Osteoblast (primary cell): ENCODE measurements at regions not wholly inside any gene's neighbourhood (a gene's known extent, or its start where the extent isn't known, plus 50 kb on each side); places are given as distances from the start of the nearest gene placed in this dataset.

ENCODE experiments used
- DNase-seq: peaks from one replicate; pipeline ENCODE4 v3.0.0; 2011; ENCODE audit warnings: low spot score, mixed read lengths; ENCODE audit not compliant: insufficient read length; ENCODE audit errors: missing footprints
- H2AFZ ChIP-seq: 2 replicates; pipeline ENCODE4 v1.6.0; 2011; ENCODE audit warnings: mild to moderate bottlenecking, low read length
- H3K27ac ChIP-seq: 2 replicates; pipeline ENCODE4 v1.5.1; 2011; ENCODE audit warnings: mild to moderate bottlenecking, low read depth, low read length, moderate library complexity
- H3K27me3 ChIP-seq: 2 replicates; pipeline ENCODE4 v1.6.0; 2012; ENCODE audit warnings: mild to moderate bottlenecking, control low read depth, inconsistent platforms, low read length, moderate library complexity; ENCODE audit not compliant: insufficient read depth
- H3K36me3 ChIP-seq: 2 replicates; pipeline ENCODE4 v1.5.1; 2011; ENCODE audit warnings: mild to moderate bottlenecking, low read length, control low read depth, moderate library complexity; ENCODE audit not compliant: insufficient read depth
- H3K4me1 ChIP-seq: 2 replicates; pipeline ENCODE4 v1.5.1; 2011; ENCODE audit warnings: mild to moderate bottlenecking, low read length, control low read depth, moderate library complexity; ENCODE audit not compliant: insufficient read depth
- H3K4me2 ChIP-seq: 2 replicates; pipeline ENCODE4 v1.6.0; 2011; ENCODE audit warnings: mild to moderate bottlenecking, low read length; ENCODE audit not compliant: insufficient read depth
- H3K4me3 ChIP-seq: fragments of 200-600 bp; sonication (generic); 3 replicates; pipeline ENCODE4 v1.5.1; 2012; ENCODE audit warnings: mild to moderate bottlenecking, low read length, inconsistent platforms; ENCODE audit not compliant: insufficient read depth
- H3K79me2 ChIP-seq: 2 replicates; pipeline ENCODE4 v1.6.0; 2012; ENCODE audit warnings: mild to moderate bottlenecking, low read length, control low read depth, inconsistent platforms; ENCODE audit not compliant: insufficient read depth
- H3K9me3 ChIP-seq: 2 replicates; pipeline ENCODE4 v1.5.1; 2011; ENCODE audit warnings: low read depth, low read length, control low read depth
- H4K20me1 ChIP-seq: 2 replicates; pipeline ENCODE4 v1.6.0; 2012; ENCODE audit warnings: mild to moderate bottlenecking, low read length, control low read depth; ENCODE audit not compliant: insufficient read depth
- CTCF ChIP-seq: IDR thresholded peaks from 2 replicates; pipeline ENCODE4 v1.5.1; 2011; ENCODE audit warnings: mild to moderate bottlenecking, low read depth, low read length, moderate library complexity; ENCODE audit errors: extremely low read depth

GRCh38 chr4:3673716-3674478 lies 92.3 kb upstream of the ADRA2C start:
- H3K27ac ChIP-seq = no peak overlapping the region
- no peak overlapping the region for H2AFZ ChIP-seq
- H3K4me2 ChIP-seq = no peak overlapping the region
- no peaks in the 10 kb centered on the region for H3K9me3 ChIP-seq
- H3K27me3 ChIP-seq = peaks cover 16% of the 10 kb centered on the region
- H3K4me1 ChIP-seq = no peaks in the 10 kb centered on the region
- H4K20me1 ChIP-seq = no peaks in the 10 kb centered on the region
- H3K36me3 ChIP-seq = no peaks in the 10 kb centered on the region
- no peaks in the 10 kb centered on the region for H3K79me2 ChIP-seq
- no peak overlapping the region for H3K4me3 ChIP-seq
- no peak for DNase-seq
- no peak for TF ChIP-seq CTCF

DNA sequence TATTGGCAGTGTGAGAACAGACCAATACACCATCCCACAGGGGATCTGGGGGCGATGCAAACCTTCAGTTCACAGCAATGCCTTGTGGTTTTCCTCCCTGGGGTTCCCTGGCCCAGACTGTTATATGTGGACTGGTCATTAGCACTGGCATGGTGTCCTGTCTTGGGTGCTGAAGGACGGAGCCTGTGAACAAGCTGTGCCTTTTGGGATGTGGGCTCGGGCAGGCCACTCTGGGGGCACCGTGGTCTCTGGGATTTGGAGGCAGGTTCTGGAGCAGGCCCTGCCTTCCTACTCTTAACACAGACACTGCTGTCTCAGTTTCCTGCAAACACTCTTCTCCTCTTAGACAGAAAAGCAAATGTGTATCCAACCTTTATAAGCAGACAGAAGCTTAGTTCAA lies 93.0 kb upstream of the ADRA2C start:
- no peak overlapping the region for H3K4me3 ChIP-seq
- H3K79me2 ChIP-seq = no peaks in the 10 kb centered on the region
- no peak overlapping the region for H3K4me2 ChIP-seq
- no peak for TF ChIP-seq CTCF
- no peaks in the 10 kb centered on the region for H3K4me1 ChIP-seq
- H4K20me1 ChIP-seq = no peaks in the 10 kb centered on the region
- no peaks in the 10 kb centered on the region for H3K9me3 ChIP-seq
- peaks cover 16% of the 10 kb centered on the region for H3K27me3 ChIP-seq
- no peak overlapping the region for H2AFZ ChIP-seq
- H3K36me3 ChIP-seq = no peaks in the 10 kb centered on the region
- no peak overlapping the region for H3K27ac ChIP-seq
- DNase-seq = no peak

DNA sequence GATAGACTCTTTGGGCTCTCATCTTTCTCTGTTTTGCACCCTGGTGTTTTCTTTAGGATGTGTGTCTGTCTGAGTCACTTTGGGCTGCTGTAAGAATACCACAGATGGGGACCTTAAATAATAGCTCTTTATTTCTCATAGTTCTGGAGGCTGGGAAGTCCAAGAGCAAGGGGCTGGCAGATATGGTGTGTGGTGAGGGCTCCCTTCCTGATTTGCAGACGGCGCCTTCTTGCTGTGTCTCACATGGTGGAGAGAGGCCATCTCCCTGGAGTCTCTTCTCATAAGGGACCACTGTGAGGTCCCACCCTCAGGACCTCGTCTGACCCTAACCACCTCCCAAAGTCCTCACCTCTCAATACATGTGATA lies 93.7 kb upstream of the ADRA2C start:
- Histone ChIP-seq H3K36me3 (no peaks in the 10 kb centered on the region), H3K27ac (no peak overlapping the region), H3K4me2 (no peak overlapping the region), H3K4me3 (no peak overlapping the region), H2AFZ (no peak overlapping the region), H3K79me2 (no peaks in the 10 kb centered on the region), H3K9me3 (no peaks in the 10 kb centered on the region), H3K27me3 (peaks cover 20% of the 10 kb centered on the region), H3K4me1 (no peaks in the 10 kb centered on the region), H4K20me1 (no peaks in the 10 kb centered on the region)
- TF ChIP-seq CTCF = no peak
- DNase-seq = no peak

GRCh38 chr4:3671571-3672464 lies 94.4 kb upstream of the ADRA2C start:
- Histone ChIP-seq H3K36me3 (no peaks in the 10 kb centered on the region), H3K27me3 (peaks cover 13% of the 10 kb centered on the region), H3K4me2 (no peak overlapping the region), H3K27ac (no peak overlapping the region), H3K79me2 (no peaks in the 10 kb centered on the region), H3K9me3 (peaks cover 2% of the 10 kb centered on the region), H4K20me1 (no peaks in the 10 kb centered on the region), H2AFZ (no peak overlapping the region), H3K4me1 (no peaks in the 10 kb centered on the region), H3K4me3 (no peak overlapping the region)
- TF ChIP-seq CTCF = no peak
- no peak for DNase-seq
